Testis (tissue), 2 donors: ENCODE measurements at regions not wholly inside any gene's neighbourhood (a gene's known extent, or its start where the extent isn't known, plus 50 kb on each side); places are given as distances from the start of the nearest gene placed in this dataset.
"Not testable (repeated sequence)": the region's sequence is repeated elsewhere in the genome, so short reads cannot be mapped to it uniquely, and the experiment has no call there.

ENCODE experiments used
- POLR2A ChIP-seq: fragments of 450-650 bp; IDR thresholded peaks from one replicate; pipeline ENCODE4 v1.6.1; 2017; ENCODE audit warnings: antibody characterized with exemption, mild to moderate bottlenecking, moderate library complexity
- TF ChIP-seq, protein P1 (sequence below), 3 experiments: fragments of 450-650 bp in 2 of 3; fragments of 200-600 bp in 1 of 3; sonication (generic) in 1 of 3; IDR thresholded peaks; one replicate each; pipeline ENCODE4 v1.5.1; 2016 to 2019; ENCODE audit warnings: antibody characterized with exemption in 3 of 3, mild to moderate bottlenecking in 2 of 3, moderate library complexity in 1 of 3

- TF ChIP-seq, protein P1, sequence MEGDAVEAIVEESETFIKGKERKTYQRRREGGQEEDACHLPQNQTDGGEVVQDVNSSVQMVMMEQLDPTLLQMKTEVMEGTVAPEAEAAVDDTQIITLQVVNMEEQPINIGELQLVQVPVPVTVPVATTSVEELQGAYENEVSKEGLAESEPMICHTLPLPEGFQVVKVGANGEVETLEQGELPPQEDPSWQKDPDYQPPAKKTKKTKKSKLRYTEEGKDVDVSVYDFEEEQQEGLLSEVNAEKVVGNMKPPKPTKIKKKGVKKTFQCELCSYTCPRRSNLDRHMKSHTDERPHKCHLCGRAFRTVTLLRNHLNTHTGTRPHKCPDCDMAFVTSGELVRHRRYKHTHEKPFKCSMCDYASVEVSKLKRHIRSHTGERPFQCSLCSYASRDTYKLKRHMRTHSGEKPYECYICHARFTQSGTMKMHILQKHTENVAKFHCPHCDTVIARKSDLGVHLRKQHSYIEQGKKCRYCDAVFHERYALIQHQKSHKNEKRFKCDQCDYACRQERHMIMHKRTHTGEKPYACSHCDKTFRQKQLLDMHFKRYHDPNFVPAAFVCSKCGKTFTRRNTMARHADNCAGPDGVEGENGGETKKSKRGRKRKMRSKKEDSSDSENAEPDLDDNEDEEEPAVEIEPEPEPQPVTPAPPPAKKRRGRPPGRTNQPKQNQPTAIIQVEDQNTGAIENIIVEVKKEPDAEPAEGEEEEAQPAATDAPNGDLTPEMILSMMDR (IDR thresholded peaks at IDR 0.05), result not testable (repeated sequence)
- TF ChIP-seq POLR2A, result not testable (repeated sequence)
These were observed 187.4 kb downstream of the FAM72C start for GRCh38 chr1:143784239-143784882.
